OCI-LY7 (cell line): ENCODE measurements at regions not wholly inside any gene's neighbourhood (a gene's known extent, or its start where the extent isn't known, plus 50 kb on each side); places are given as distances from the start of the nearest gene placed in this dataset.

ENCODE experiments used
- BruUV-seq: library from RNA; stranded (reverse); fragments of 400-500 nt; replicated peaks from 2 replicates; lab custom pipeline; 2021; lab: Mats Ljungman, UMichigan
- CTCF ChIA-PET: fragments of 300-600 bp; sonication (Branson Sonifier 250); formaldehyde crosslinking; loops from one replicate; lab custom pipeline; 2022; ENCODE audit warnings: antibody characterized with exemption; ENCODE audit not compliant: unreplicated experiment; lab: Charles Lee
- POLR2A ChIA-PET: fragments of 300-600 bp; sonication (Branson Sonifier 250); formaldehyde crosslinking; loops from one replicate; lab custom pipeline; 2022; ENCODE audit warnings: antibody characterized with exemption; lab: Charles Lee
- DNase-seq: peaks from one replicate; pipeline ENCODE4 v3.0.0-alpha.2; 2015; ENCODE audit warnings: low spot score
- H2AFZ ChIP-seq: fragments of 200-600 bp; sonication (generic), shearing (Covaris generic); 2 replicates; pipeline ENCODE4 v1.6.1; 2014; ENCODE audit warnings: mild to moderate bottlenecking, antibody characterized with exemption, low read length, moderate library complexity
- H3K27ac ChIP-seq: fragments of 200-600 bp; sonication (generic); 2 replicates; pipeline ENCODE4 v1.5.1; 2014; ENCODE audit warnings: mixed run types, low read depth, mild to moderate bottlenecking, moderate library complexity, low read length, inconsistent platforms; ENCODE audit not compliant: poor library complexity, severe bottlenecking
- H3K36me3 ChIP-seq: fragments of 200-600 bp; sonication (generic); 2 replicates; pipeline ENCODE4 v1.6.1; 2014; ENCODE audit warnings: mild to moderate bottlenecking, antibody characterized with exemption, low read length, moderate library complexity, mixed read lengths; ENCODE audit not compliant: insufficient read depth
- H3K4me1 ChIP-seq: fragments of 200-600 bp; sonication (generic); 2 replicates; pipeline ENCODE4 v1.5.1; 2014; ENCODE audit warnings: mild to moderate bottlenecking, low read length; ENCODE audit not compliant: insufficient read depth, poor library complexity, severe bottlenecking
- H3K4me2 ChIP-seq: fragments of 200-600 bp; sonication (generic); 2 replicates; pipeline ENCODE4 v1.6.1; 2014; ENCODE audit warnings: mild to moderate bottlenecking, low read length
- H3K4me3 ChIP-seq: fragments of 200-600 bp; sonication (generic); 2 replicates; pipeline ENCODE4 v1.5.1; 2014; ENCODE audit warnings: mild to moderate bottlenecking, low read depth, low read length; ENCODE audit not compliant: poor library complexity, severe bottlenecking
- H3K79me2 ChIP-seq: fragments of 200-600 bp; sonication (generic); 2 replicates; pipeline ENCODE4 v1.6.1; 2016; ENCODE audit warnings: low read depth, mild to moderate bottlenecking, low read length, moderate library complexity, mixed read lengths; ENCODE audit not compliant: insufficient read depth
- H3K9me2 ChIP-seq: fragments of 200-600 bp; sonication (generic); 2 replicates; pipeline ENCODE4 v1.6.1; 2016; ENCODE audit warnings: mild to moderate bottlenecking, low read length, mixed read lengths; ENCODE audit not compliant: insufficient read depth
- H3K9me3 ChIP-seq: fragments of 200-600 bp; sonication (generic); 2 replicates; pipeline ENCODE4 v1.6.1; 2014; ENCODE audit warnings: mild to moderate bottlenecking, mixed run types, low read length, mixed read lengths
- H4K20me1 ChIP-seq: fragments of 200-600 bp; sonication (generic); 2 replicates; pipeline ENCODE4 v1.6.1; 2014; ENCODE audit warnings: mild to moderate bottlenecking, antibody characterized with exemption, low read length, moderate library complexity, mixed read lengths; ENCODE audit not compliant: insufficient read depth
- EZH2phosphoT487 ChIP-seq: fragments of 200-600 bp; sonication (generic); IDR thresholded peaks from 2 replicates; pipeline ENCODE4 v1.6.1; 2018; ENCODE audit warnings: low read depth, borderline replicate concordance, mild to moderate bottlenecking, mixed run types, antibody characterized with exemption, low read length, moderate library complexity, mixed read lengths
- intact Hi-C: fragments of 100-400 bp; cut with micrococcal nuclease; formaldehyde crosslinking; loops from one replicate; pipeline ENCODE4 v1.10.0; 2022; ENCODE audit not compliant: unreplicated experiment
- TF ChIP-seq, protein P1 (sequence below): fragments of 200-600 bp; sonication (generic); conservative IDR thresholded peaks from 2 replicates; pipeline ENCODE4 v1.5.1; 2014; ENCODE audit warnings: mild to moderate bottlenecking, antibody characterized with exemption, low read length, moderate library complexity, mixed read lengths

DNA sequence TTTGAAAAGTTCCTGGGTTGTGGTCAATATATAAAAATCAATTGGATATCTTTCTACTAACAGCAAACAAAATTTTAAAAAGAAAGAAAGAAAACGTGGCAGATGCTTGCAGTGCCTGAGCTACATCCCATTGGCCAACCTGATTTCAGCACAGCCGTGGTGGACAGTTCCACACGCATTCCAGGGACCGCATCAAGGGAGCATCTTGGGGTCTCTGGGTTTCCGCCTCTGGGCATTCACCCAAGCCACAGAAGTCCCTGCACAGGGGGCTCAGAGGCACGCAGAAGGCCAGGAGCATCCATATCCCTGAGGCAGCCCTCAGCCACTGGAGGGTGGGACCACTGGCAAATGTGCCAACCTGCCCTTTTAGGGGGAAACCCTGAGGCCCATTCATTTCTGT is 254.5 kb upstream of the RNF32 start:
- H3K4me1 ChIP-seq = no peaks in the 10 kb centered on the region
- CTCF ChIA-PET = no interaction called here
- H3K36me3 ChIP-seq = no peaks in the 10 kb centered on the region
- DNase-seq = no peak
- intact Hi-C loops = no loop called here
- H3K4me3 ChIP-seq = no peak overlapping the region
- TF ChIP-seq, protein P1, sequence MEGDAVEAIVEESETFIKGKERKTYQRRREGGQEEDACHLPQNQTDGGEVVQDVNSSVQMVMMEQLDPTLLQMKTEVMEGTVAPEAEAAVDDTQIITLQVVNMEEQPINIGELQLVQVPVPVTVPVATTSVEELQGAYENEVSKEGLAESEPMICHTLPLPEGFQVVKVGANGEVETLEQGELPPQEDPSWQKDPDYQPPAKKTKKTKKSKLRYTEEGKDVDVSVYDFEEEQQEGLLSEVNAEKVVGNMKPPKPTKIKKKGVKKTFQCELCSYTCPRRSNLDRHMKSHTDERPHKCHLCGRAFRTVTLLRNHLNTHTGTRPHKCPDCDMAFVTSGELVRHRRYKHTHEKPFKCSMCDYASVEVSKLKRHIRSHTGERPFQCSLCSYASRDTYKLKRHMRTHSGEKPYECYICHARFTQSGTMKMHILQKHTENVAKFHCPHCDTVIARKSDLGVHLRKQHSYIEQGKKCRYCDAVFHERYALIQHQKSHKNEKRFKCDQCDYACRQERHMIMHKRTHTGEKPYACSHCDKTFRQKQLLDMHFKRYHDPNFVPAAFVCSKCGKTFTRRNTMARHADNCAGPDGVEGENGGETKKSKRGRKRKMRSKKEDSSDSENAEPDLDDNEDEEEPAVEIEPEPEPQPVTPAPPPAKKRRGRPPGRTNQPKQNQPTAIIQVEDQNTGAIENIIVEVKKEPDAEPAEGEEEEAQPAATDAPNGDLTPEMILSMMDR = no peak
- no peak for TF ChIP-seq EZH2phosphoT487
- POLR2A ChIA-PET = no interaction called here
- H3K27ac ChIP-seq = no peak overlapping the region
- no peaks in the 10 kb centered on the region for H3K9me2 ChIP-seq
- no peaks in the 10 kb centered on the region for H3K9me3 ChIP-seq
- no TSS peak for BruUV-seq
- H4K20me1 ChIP-seq = no peaks in the 10 kb centered on the region
- H3K79me2 ChIP-seq = no peaks in the 10 kb centered on the region
- no peak overlapping the region for H2AFZ ChIP-seq
- H3K4me2 ChIP-seq = no peak overlapping the region

DNA sequence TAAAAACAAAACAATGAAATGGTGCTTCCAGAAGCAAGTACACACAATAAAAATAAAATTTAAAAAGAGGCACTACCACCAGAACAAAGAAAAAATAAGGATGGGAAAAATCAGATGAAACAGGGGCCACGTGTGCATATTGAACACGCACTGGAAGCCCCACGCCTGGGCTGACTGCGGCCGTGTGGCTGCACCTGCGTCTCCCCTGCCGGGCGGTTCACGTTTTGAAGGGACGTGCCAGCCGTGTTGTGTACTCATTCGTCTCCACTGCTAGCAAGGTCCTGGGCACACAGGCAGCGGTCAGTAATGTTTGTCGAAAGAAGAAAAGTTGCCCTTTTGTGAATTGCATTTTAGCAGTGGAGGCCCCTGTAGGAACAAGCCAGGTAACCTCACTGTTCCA is 255.9 kb upstream of the RNF32 start:
- BruUV-seq = no TSS peak
- H3K4me1 ChIP-seq = no peaks in the 10 kb centered on the region
- TF ChIP-seq, protein P1 = no peak
- no peak for TF ChIP-seq EZH2phosphoT487
- no peak overlapping the region for H3K4me3 ChIP-seq
- no peaks in the 10 kb centered on the region for H3K9me2 ChIP-seq
- no peaks in the 10 kb centered on the region for H3K9me3 ChIP-seq
- H3K79me2 ChIP-seq = no peaks in the 10 kb centered on the region
- no peaks in the 10 kb centered on the region for H4K20me1 ChIP-seq
- ChIA-PET CTCF (no interaction called here), POLR2A (no interaction called here)
- H2AFZ ChIP-seq = no peak overlapping the region
- H3K36me3 ChIP-seq = no peaks in the 10 kb centered on the region
- no peak overlapping the region for H3K27ac ChIP-seq
- H3K4me2 ChIP-seq = no peak overlapping the region
- intact Hi-C loops = no loop called here
- no peak for DNase-seq

DNA sequence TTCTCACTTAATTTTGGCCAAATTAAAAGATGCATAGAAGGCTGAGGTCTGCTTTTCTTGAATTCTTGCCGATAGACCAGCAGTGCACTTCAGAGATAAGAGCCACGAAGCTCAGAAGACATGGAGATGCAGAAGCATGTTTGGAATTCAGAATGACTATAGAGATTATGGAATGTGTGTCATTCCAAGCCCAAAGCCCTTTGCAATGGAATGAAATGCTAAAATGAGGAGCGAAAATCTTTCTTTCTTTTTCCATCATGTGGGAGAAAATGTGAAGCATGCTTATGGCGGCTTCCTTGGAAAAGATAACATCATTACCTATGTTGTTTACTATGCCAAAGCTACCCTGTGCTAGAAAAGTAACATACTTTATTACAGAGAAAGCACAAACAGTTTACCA is 257.0 kb upstream of the RNF32 start:
- no peaks in the 10 kb centered on the region for H3K79me2 ChIP-seq
- no peak overlapping the region for H3K27ac ChIP-seq
- no peak overlapping the region for H3K4me3 ChIP-seq
- CTCF ChIA-PET = no interaction called here
- no peaks in the 10 kb centered on the region for H3K4me1 ChIP-seq
- no peaks in the 10 kb centered on the region for H3K36me3 ChIP-seq
- no peaks in the 10 kb centered on the region for H3K9me2 ChIP-seq
- POLR2A ChIA-PET = no interaction called here
- H3K4me2 ChIP-seq = no peak overlapping the region
- BruUV-seq = no TSS peak
- no peaks in the 10 kb centered on the region for H3K9me3 ChIP-seq
- H4K20me1 ChIP-seq = no peaks in the 10 kb centered on the region
- TF ChIP-seq EZH2phosphoT487 = no peak
- TF ChIP-seq, protein P1 = no peak
- no peak for DNase-seq
- H2AFZ ChIP-seq = no peak overlapping the region
- intact Hi-C loops = no loop called here
